Tibial artery (tissue), 4 donors: ENCODE measurements at regions not wholly inside any gene's neighbourhood (a gene's known extent, or its start where the extent isn't known, plus 50 kb on each side); places are given as distances from the start of the nearest gene placed in this dataset.

Source experiments
- DNase-seq, 2 donors: peaks; one replicate each; pipeline ENCODE4 v3.0.0-alpha.2; 2019
- H3K27ac ChIP-seq, 2 donors: fragments of 200-600 bp; sonication (generic) in 1 of 2; 1 replicate in 1 of 2; 2 replicates in 1 of 2; pipeline ENCODE4 v1.5.1; 2018 to 2019; ENCODE audit warnings: mild to moderate bottlenecking in 1 of 2
- H3K27me3 ChIP-seq, 2 donors: fragments of 200-600 bp; sonication (generic) in 1 of 2; one replicate each; pipeline versions ENCODE4 v1.5.1 to v1.6.0; 2016 to 2019
- H3K36me3 ChIP-seq, 3 donors: fragments of 200-600 bp; sonication (generic) in 2 of 3; one replicate each; pipeline ENCODE4 v1.5.1; 2016 to 2019; ENCODE audit warnings: mild to moderate bottlenecking in 2 of 3
- H3K4me1 ChIP-seq, 4 donors: fragments of 200-600 bp; sonication (generic) in 2 of 4; 1 replicate in 3 of 4; 2 replicates in 1 of 4; pipeline ENCODE4 v1.5.1; 2016 to 2019
- H3K4me3 ChIP-seq, 2 donors: fragments of 200-600 bp; sonication (generic) in 1 of 2; 1 replicate in 1 of 2; 2 replicates in 1 of 2; pipeline ENCODE4 v1.5.1; 2018 to 2019; ENCODE audit warnings: mild to moderate bottlenecking in 2 of 2
- H3K9me3 ChIP-seq, 3 donors: fragments of 200-600 bp; sonication (generic) in 1 of 3; one replicate each; pipeline ENCODE4 v1.5.1; 2016 to 2019
- CTCF ChIP-seq, 2 experiments: fragments of 200-600 bp in 1 of 2; fragments of 450-650 bp in 1 of 2; IDR thresholded peaks; one replicate each; pipeline ENCODE4 v1.5.1; 2017 to 2019; ENCODE audit warnings: antibody characterized with exemption in 2 of 2, mild to moderate bottlenecking in 1 of 2, moderate library complexity in 1 of 2
- intact Hi-C: fragments of 100-400 bp; cut with DNase I; formaldehyde crosslinking; loops from one replicate; pipeline ENCODE4 v1.15.0; 2023; ENCODE audit warnings: low total_unique reads

GRCh38 chr10:78547397-78547796 is 513.7 kb downstream of the RPS24 start:
- no peak for TF ChIP-seq CTCF (IDR thresholded peaks at IDR 0.05)
- H3K4me3 ChIP-seq = no peak overlapping the region
- no peaks in the 10 kb centered on the region for H3K9me3 ChIP-seq
- intact Hi-C loops = no loop called here
- H3K36me3 ChIP-seq = no peaks in the 10 kb centered on the region
- no peak overlapping the region for H3K27ac ChIP-seq
- H3K4me1 ChIP-seq = peaks cover 0 to 41% (median 28%) of the 10 kb centered on the region in 4 donors
- H3K27me3 ChIP-seq = no peaks in the 10 kb centered on the region
- DNase-seq = peak in 1 of 2 donors; percentile 56

- peaks cover 0 to 41% (median 31%) of the 10 kb centered on the region in 4 donors for H3K4me1 ChIP-seq
- intact Hi-C loops = no loop called here
Observed at GRCh38 chr10:78547905-78548304, 514.2 kb downstream of the RPS24 start.

GRCh38 chr10:78548369-78548768 is 514.7 kb downstream of the RPS24 start:
- DNase-seq = no peak
- H3K27me3 ChIP-seq = no peaks in the 10 kb centered on the region
- no peak overlapping the region for H3K27ac ChIP-seq
- H3K9me3 ChIP-seq = no peaks in the 10 kb centered on the region
- H3K4me3 ChIP-seq = no peak overlapping the region
- TF ChIP-seq CTCF (IDR thresholded peaks at IDR 0.05) = no peak
- intact Hi-C loops = no loop called here
- H3K36me3 ChIP-seq = no peaks in the 10 kb centered on the region
- peaks cover 0 to 41% (median 31%) of the 10 kb centered on the region in 4 donors for H3K4me1 ChIP-seq

More at GRCh38 chr10:78547905-78548304, 514.2 kb downstream of the RPS24 start:
- H3K9me3 ChIP-seq = no peaks in the 10 kb centered on the region
- H3K36me3 ChIP-seq = no peaks in the 10 kb centered on the region
- no peak for DNase-seq
- H3K27ac ChIP-seq = no peak overlapping the region
- H3K27me3 ChIP-seq = no peaks in the 10 kb centered on the region
- TF ChIP-seq CTCF (IDR thresholded peaks at IDR 0.05) = no peak
- H3K4me3 ChIP-seq = no peak overlapping the region

- no peaks in the 10 kb centered on the region for H3K9me3 ChIP-seq
- no peaks in the 10 kb centered on the region for H3K36me3 ChIP-seq
- no peak for TF ChIP-seq CTCF (IDR thresholded peaks at IDR 0.05)
- H3K4me3 ChIP-seq = no peak overlapping the region
- peaks cover 0 to 31% (median 23%) of the 10 kb centered on the region in 4 donors for H3K4me1 ChIP-seq
- intact Hi-C loops = no loop called here
- no peak overlapping the region for H3K27ac ChIP-seq
- no peaks in the 10 kb centered on the region for H3K27me3 ChIP-seq
- no peak for DNase-seq
Observed at GRCh38 chr10:78549140-78549935, 515.7 kb downstream of the RPS24 start.

GRCh38 chr10:78550090-78550489 is 516.4 kb downstream of the RPS24 start:
- H3K27ac ChIP-seq = no peak overlapping the region
- H3K9me3 ChIP-seq = no peaks in the 10 kb centered on the region
- no peaks in the 10 kb centered on the region for H3K27me3 ChIP-seq
- H3K4me1 ChIP-seq = peaks cover 0 to 24% (median 19%) of the 10 kb centered on the region in 4 donors
- no peak for TF ChIP-seq CTCF (IDR thresholded peaks at IDR 0.05)
- H3K36me3 ChIP-seq = no peaks in the 10 kb centered on the region
- intact Hi-C loops = no loop called here
- no peak for DNase-seq
- no peak overlapping the region for H3K4me3 ChIP-seq
